Endothelial cell (in vitro differentiated cells): ENCODE measurements at regions not wholly inside any gene's neighbourhood (a gene's known extent, or its start where the extent isn't known, plus 50 kb on each side); places are given as distances from the start of the nearest gene placed in this dataset.

Experiments used
- DNase-seq: peaks from one replicate; pipeline ENCODE4 v3.0.0; 2021; ENCODE audit warnings: low spot score
- H3K27ac Mint-ChIP-seq: one replicate; pipeline ENCODE4 v1.8.0; 2021; ENCODE audit warnings: mixed read lengths, inconsistent platforms; ENCODE audit not compliant: unreplicated experiment
- H3K27me3 Mint-ChIP-seq: one replicate; pipeline ENCODE4 v1.8.0; 2021; ENCODE audit warnings: mild to moderate bottlenecking, moderate library complexity, mixed read lengths, inconsistent platforms; ENCODE audit not compliant: unreplicated experiment
- H3K36me3 Mint-ChIP-seq: one replicate; pipeline ENCODE4 v1.8.0; 2021; ENCODE audit warnings: mild to moderate bottlenecking, low read depth, mixed read lengths, inconsistent platforms; ENCODE audit not compliant: unreplicated experiment
- H3K4me1 Mint-ChIP-seq: one replicate; pipeline ENCODE4 v1.8.0; 2021; ENCODE audit warnings: mild to moderate bottlenecking, mixed read lengths, inconsistent platforms; ENCODE audit not compliant: unreplicated experiment
- H3K4me3 Mint-ChIP-seq: one replicate; pipeline ENCODE4 v1.8.0; 2021; ENCODE audit warnings: mild to moderate bottlenecking, mixed read lengths, inconsistent platforms; ENCODE audit not compliant: unreplicated experiment
- H3K9me3 Mint-ChIP-seq: one replicate; pipeline ENCODE4 v1.8.0; 2021; ENCODE audit warnings: mixed read lengths, inconsistent platforms; ENCODE audit not compliant: unreplicated experiment
- CTCF ChIP-seq: fragments of 200-600 bp; sonication (generic); IDR thresholded peaks from one replicate; pipeline ENCODE4 v1.5.0; 2021; ENCODE audit warnings: antibody characterized with exemption; ENCODE audit not compliant: unreplicated experiment

GRCh38 chr2:234145057-234145456, 94.6 kb downstream of the SPP2 start:
- TF ChIP-seq CTCF, result no peak
- Mint-ChIP-seq H3K27ac (no peak overlapping the region), H3K4me3 (no peak overlapping the region)

GRCh38 chr2:234143896-234144295, 93.4 kb downstream of the SPP2 start:
- DNase-seq, result no peak
- no peak overlapping the region for H3K4me3 Mint-ChIP-seq
- H3K9me3 Mint-ChIP-seq, result no peaks in the 10 kb centered on the region
- H3K4me1 Mint-ChIP-seq, result peaks cover 5% of the 10 kb centered on the region
- H3K27me3 Mint-ChIP-seq, result peaks cover 3% of the 10 kb centered on the region
- no peaks in the 10 kb centered on the region for H3K36me3 Mint-ChIP-seq
- no peak for TF ChIP-seq CTCF
- no peak overlapping the region for H3K27ac Mint-ChIP-seq

More at GRCh38 chr2:234145057-234145456, 94.6 kb downstream of the SPP2 start:
- no peak for DNase-seq
- Mint-ChIP-seq H3K36me3 (no peaks in the 10 kb centered on the region), H3K27me3 (peaks cover 3% of the 10 kb centered on the region), H3K4me1 (peaks cover 5% of the 10 kb centered on the region), H3K9me3 (no peaks in the 10 kb centered on the region)

GRCh38 chr2:234142530-234142929, 92.0 kb downstream of the SPP2 start:
- peaks cover 5% of the 10 kb centered on the region for H3K4me1 Mint-ChIP-seq
- no peak overlapping the region for H3K4me3 Mint-ChIP-seq
- no peak overlapping the region for H3K27ac Mint-ChIP-seq
- no peaks in the 10 kb centered on the region for H3K9me3 Mint-ChIP-seq
- no peaks in the 10 kb centered on the region for H3K36me3 Mint-ChIP-seq
- no peak for TF ChIP-seq CTCF
- DNase-seq, result no peak
- H3K27me3 Mint-ChIP-seq, result peaks cover 3% of the 10 kb centered on the region

DNA sequence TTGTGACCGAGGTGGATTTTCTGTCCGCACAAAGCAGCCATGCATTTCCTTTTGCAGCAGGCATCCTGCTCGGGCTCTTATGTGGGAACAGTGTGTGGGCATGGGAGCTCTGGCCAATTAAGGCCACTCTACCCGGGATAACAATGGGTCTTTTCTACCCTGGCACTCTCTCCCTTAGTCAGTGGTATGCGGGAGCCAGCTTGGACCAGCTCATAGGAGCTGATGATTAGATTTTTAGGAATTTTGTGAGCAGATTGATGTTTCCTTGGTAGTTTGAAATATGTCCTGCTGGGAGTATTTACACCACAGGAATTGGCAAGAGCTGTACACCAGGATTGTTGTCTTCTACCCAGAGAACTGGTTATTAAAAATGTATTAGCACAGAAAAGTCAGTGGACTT, 89.3 kb downstream of the SPP2 start:
- H3K4me1 Mint-ChIP-seq, result peaks cover 7% of the 10 kb centered on the region
- no peak overlapping the region for H3K27ac Mint-ChIP-seq

GRCh38 chr2:234138836-234139235, 88.3 kb downstream of the SPP2 start:
- no peak for DNase-seq
- peaks cover 3% of the 10 kb centered on the region for H3K27me3 Mint-ChIP-seq
- TF ChIP-seq CTCF, result no peak
- H3K4me3 Mint-ChIP-seq, result no peak overlapping the region
- H3K4me1 Mint-ChIP-seq, result peaks cover 7% of the 10 kb centered on the region
- no peaks in the 10 kb centered on the region for H3K9me3 Mint-ChIP-seq
- no peak overlapping the region for H3K27ac Mint-ChIP-seq
- no peaks in the 10 kb centered on the region for H3K36me3 Mint-ChIP-seq

More for the DNA sequence above, 89.3 kb downstream of the SPP2 start:
- Mint-ChIP-seq H3K27me3 (peaks cover 3% of the 10 kb centered on the region), H3K36me3 (no peaks in the 10 kb centered on the region), H3K4me3 (no peak overlapping the region), H3K9me3 (no peaks in the 10 kb centered on the region)
- no peak for TF ChIP-seq CTCF
- no peak for DNase-seq
